GM12875 (cell line): ENCODE measurements at regions not wholly inside any gene's neighbourhood (a gene's known extent, or its start where the extent isn't known, plus 50 kb on each side); places are given as distances from the start of the nearest gene placed in this dataset.

Experiments
- H3K4me3 ChIP-seq: one replicate; pipeline ENCODE4 v1.5.1; 2011; ENCODE audit warnings: low read depth, low read length, control low read depth
- TF ChIP-seq, protein P1 (sequence below): IDR thresholded peaks from 2 replicates; pipeline ENCODE4 v1.5.1; 2011; ENCODE audit warnings: low read depth, mild to moderate bottlenecking, control low read depth, inconsistent platforms, low read length, moderate library complexity, borderline replicate concordance; ENCODE audit not compliant: insufficient read depth

DNA sequence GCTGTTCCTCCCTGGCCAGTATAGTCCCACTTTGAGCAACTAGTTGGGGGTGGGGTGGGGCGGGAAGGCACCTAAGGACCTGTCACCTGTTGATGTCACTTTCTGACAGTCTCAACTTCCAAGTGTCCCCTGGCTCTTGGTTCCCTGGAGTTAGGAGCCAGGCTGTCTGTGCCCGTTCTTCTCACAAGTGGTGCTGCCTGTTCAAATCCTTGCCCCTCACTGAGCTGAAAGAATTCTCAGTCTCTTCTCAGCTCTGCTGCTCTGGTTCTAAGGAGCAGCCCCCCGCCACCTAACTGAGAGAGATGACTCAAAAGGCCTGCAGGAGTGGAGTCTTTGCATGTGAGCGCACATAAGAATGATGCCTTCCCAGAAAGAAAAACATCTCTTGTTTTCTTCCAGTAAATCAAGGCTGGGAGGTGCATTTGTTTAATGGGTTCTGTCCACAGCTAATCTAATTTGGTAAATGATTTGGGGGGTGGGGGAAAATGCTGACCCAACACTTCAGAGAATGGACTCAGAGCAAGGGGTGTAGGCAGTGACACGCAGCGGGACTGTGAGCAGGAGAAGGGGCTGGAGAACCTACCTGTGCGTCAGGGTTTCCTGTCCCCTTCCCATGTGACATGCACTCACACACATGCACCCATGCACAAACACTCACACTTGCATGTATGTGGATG lies 78.2 kb upstream of the NLRP1 start:
- H3K4me3 ChIP-seq: no peak overlapping the region
- TF ChIP-seq, protein P1, sequence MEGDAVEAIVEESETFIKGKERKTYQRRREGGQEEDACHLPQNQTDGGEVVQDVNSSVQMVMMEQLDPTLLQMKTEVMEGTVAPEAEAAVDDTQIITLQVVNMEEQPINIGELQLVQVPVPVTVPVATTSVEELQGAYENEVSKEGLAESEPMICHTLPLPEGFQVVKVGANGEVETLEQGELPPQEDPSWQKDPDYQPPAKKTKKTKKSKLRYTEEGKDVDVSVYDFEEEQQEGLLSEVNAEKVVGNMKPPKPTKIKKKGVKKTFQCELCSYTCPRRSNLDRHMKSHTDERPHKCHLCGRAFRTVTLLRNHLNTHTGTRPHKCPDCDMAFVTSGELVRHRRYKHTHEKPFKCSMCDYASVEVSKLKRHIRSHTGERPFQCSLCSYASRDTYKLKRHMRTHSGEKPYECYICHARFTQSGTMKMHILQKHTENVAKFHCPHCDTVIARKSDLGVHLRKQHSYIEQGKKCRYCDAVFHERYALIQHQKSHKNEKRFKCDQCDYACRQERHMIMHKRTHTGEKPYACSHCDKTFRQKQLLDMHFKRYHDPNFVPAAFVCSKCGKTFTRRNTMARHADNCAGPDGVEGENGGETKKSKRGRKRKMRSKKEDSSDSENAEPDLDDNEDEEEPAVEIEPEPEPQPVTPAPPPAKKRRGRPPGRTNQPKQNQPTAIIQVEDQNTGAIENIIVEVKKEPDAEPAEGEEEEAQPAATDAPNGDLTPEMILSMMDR: no peak

DNA sequence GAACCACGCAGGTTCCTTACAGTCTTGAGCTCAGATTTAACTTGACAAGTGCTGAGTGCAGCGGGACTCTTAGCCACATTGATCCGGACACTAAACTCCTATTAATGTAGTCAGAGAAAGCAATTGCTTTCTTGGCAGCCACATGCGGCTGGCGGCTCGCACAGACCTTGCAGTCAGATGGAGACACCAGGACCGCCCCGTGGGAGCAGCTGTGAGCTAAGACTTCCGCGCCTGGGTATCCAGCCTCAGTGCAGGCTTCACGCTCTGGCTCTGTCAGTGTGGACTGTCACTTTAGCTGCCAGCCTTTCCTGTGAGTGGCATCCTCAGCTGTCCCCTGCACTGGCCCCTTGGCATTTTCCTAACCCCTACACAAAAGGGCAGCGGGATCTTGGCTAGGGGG lies 80.9 kb upstream of the NLRP1 start:
- no peak overlapping the region for H3K4me3 ChIP-seq
- TF ChIP-seq, protein P1: no peak

DNA sequence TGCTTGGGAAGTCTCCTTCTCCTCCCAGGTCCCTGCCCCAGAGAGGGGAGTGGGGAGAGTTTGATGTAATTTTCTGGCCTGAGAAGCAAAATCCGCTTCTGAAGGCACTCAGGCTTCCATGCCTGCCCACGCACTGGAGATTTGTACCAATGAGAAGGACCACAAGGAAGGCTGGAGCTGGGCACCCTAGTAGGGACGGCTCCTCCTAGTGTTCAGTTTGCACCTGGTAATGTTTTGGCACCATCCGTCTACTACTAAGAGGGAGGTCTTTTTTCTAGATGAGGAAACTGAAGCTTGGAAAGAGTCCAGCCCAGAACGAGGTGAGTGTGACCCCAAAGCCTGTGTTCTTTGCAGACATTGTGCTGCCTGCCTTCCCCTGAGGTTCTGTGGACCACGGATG lies 83.6 kb upstream of the NLRP1 start:
- H3K4me3 ChIP-seq: no peak overlapping the region
- TF ChIP-seq, protein P1: peak; percentile 34; the same call in 1 of the 2 replicates

DNA sequence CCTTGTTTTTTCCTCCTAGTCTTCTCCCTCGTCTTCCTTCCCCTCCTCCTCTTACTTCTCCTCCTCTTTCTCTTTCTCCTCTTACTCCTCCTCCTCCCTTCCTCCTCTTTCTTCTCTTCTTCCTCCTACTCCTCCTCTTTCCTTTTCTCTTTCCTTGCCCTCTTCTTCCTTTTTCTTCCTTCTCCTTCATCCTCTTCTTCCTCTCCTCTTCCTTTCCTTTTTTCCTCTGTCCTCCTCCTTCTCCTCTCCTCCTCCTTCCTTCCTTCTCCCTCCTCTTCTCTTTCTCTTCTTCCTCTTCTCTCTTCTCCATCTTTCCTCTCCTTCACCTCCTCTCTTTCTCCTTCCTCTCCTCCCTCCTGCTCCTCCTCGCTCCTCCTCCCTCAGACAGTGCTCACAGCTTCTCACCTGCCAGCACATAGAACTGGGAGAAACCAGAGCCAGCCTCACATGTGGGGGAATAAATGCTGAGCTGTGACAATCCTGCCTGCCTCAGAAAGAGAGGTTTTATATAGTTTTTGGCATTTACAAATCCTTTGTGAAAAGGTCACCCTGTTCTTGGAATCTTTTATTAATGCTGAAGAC lies 84.3 kb upstream of the NLRP1 start:
- TF ChIP-seq, protein P1: no peak
- H3K4me3 ChIP-seq: no peak overlapping the region

DNA sequence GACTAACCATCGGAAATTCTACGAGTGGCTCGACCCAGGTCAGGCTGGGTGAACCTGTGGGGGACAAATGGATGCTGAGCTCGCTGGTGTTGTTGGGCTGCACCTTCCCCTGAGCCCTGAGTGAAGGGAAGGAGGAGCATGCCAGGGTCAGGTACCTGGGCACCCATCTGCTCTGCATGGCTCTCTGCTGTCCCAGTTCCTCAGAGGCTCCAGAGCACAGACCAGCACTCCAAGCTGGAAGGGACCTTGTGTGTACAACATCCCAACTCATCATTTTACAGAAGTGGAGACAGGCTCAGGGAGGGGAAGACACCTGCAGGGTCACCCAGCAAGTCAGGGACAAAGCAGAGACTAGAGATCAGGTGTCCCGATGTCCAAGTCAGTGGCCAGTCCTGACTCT lies 84.9 kb upstream of the NLRP1 start:
- H3K4me3 ChIP-seq: no peak overlapping the region
- TF ChIP-seq, protein P1: no peak

DNA sequence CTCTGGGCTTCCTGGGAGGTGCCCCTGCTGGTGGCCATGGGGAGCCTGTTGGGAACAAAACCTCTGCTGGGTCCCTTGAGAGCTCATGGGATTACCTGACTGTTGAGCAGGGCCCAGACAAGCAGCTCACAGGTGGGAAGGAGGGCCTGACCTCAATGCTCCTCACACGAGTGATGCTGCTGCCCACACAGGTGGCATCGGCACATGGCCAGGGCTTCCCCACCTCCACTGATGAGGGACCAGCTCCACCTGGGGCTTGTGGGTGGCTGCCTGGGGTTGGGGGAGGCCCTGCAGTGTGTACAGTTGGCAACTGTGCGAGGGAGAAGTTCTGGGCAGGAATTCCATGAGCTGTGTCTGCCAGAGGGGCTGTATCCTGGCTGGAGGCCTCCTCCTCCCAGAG lies 87.8 kb upstream of the NLRP1 start:
- H3K4me3 ChIP-seq: no peak overlapping the region
- TF ChIP-seq, protein P1: no peak

DNA sequence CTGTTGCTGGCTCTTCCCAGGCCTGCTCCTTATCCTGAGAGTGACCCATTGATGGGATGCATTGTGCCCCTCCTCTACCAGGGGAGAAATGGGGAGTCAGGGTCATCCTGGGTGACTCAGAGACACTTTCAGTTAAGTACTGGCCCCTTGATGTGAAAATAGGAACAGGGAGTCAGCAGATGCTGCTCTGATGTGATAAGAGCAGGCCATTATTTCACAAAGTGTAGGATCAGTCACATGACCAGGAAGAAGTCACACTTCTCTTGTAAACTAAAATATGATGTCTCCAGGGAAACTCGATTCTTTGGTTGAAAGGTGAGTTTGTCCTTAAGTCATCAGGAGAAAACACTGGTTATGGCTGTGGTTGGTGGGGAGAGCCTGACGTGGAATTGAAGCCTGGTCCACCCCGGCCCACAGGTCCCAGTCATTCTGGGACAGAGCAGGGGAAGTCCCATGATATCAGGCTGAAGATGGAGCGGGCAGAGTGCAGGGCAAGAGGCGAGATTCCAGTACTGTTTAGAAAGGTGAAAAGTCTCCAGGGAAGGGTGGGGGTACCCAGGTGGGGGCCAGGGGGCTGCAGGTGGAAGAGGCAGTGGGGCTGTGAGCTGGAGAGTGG lies 88.6 kb upstream of the NLRP1 start:
- H3K4me3 ChIP-seq: no peak overlapping the region
- TF ChIP-seq, protein P1: no peak
